Kidney (tissue), 13 donors: ENCODE measurements at regions not wholly inside any gene's neighbourhood (a gene's known extent, or its start where the extent isn't known, plus 50 kb on each side); places are given as distances from the start of the nearest gene placed in this dataset.

Source experiments
- DNase-seq, 5 donors: peaks; one replicate each; pipeline ENCODE4 v3.0.0-alpha.2; 2013 to 2020
- FAIRE-seq: peaks from 2 replicates; lab custom pipeline; 2012; peaks lifted over from hg19 to GRCh38; lab: Jason Lieb, UNC
- H3K27ac ChIP-seq, 2 donors: one replicate each; pipeline ENCODE4 v1.7.0; 2013; ENCODE audit warnings: low read depth in 2 of 2, low read length in 2 of 2, inconsistent platforms in 1 of 2
- H3K27me3 ChIP-seq: one replicate; pipeline ENCODE4 v1.7.1; 2013; ENCODE audit warnings: low read length, inconsistent platforms; ENCODE audit not compliant: control insufficient read depth, insufficient read depth
- H3K36me3 ChIP-seq, 3 donors: one replicate each; pipeline versions ENCODE4 v1.7.0 to v1.7.1; 2013; ENCODE audit warnings: low read length in 3 of 3, control low read depth in 1 of 3, inconsistent platforms in 1 of 3; ENCODE audit not compliant: insufficient read depth in 3 of 3, control insufficient read depth in 2 of 3
- H3K4me1 ChIP-seq, 3 donors: one replicate each; pipeline versions ENCODE4 v1.7.0 to v1.7.1; 2013; ENCODE audit warnings: low read length in 3 of 3, inconsistent platforms in 1 of 3, low read depth in 1 of 3; ENCODE audit not compliant: control insufficient read depth in 2 of 3, insufficient read depth in 2 of 3
- H3K4me3 ChIP-seq, 3 donors: one replicate each; pipeline versions ENCODE4 v1.7.0 to v1.8.1; 2013; ENCODE audit warnings: low read length in 3 of 3, control low read depth in 1 of 3, inconsistent platforms in 1 of 3
- H3K9ac ChIP-seq, 3 donors: one replicate each; pipeline versions ENCODE4 v1.7.0 to v1.7.1; 2013; ENCODE audit warnings: low read length in 3 of 3, control low read depth in 1 of 3, inconsistent platforms in 1 of 3
- H3K9me3 ChIP-seq, 3 donors: one replicate each; pipeline versions ENCODE4 v1.7.0 to v1.7.1; 2013; ENCODE audit warnings: low read length in 3 of 3, control low read depth in 1 of 3, inconsistent platforms in 1 of 3; ENCODE audit not compliant: control insufficient read depth in 2 of 3, insufficient read depth in 1 of 3
- CTCF ChIP-seq: IDR thresholded peaks from 3 replicates; pipeline ENCODE4 v1.5.1; 2012; ENCODE audit warnings: mild to moderate bottlenecking, moderate library complexity, borderline replicate concordance; ENCODE audit not compliant: insufficient read depth; ENCODE audit errors: extremely low read depth
- intact Hi-C: fragments of 100-400 bp; cut with DNase I; formaldehyde crosslinking; loops from one replicate; pipeline ENCODE4 v1.11.1; 2022
- donor health status: control.
- donor health status: control.
- donor health status: control.
- donor health status: control.
- donor health status: control.
- donor health status: DM: yes; HTN: yes; CAD: no.
- donor health status: Normal renal cell carcinoma (clear cell type).

GRCh38 chr10:128420623-128421022, 294.4 kb upstream of the MKI67 start:
- FAIRE-seq = no peak

GRCh38 chr10:128421371-128422160, 295.3 kb upstream of the MKI67 start:
- no peak overlapping the region for H3K27ac ChIP-seq
- H3K4me3 ChIP-seq = no peak overlapping the region
- H3K27me3 ChIP-seq = no peaks in the 10 kb centered on the region
- H3K9me3 ChIP-seq = no peaks in the 10 kb centered on the region
- DNase-seq = no peak
- H3K4me1 ChIP-seq = no peaks in the 10 kb centered on the region
- FAIRE-seq = no peak
- H3K36me3 ChIP-seq = no peaks in the 10 kb centered on the region
- no peak overlapping the region for H3K9ac ChIP-seq
- no peak for TF ChIP-seq CTCF
- intact Hi-C loops = no loop called here

More at GRCh38 chr10:128420623-128421022, 294.4 kb upstream of the MKI67 start:
- Histone ChIP-seq H3K9me3 (no peaks in the 10 kb centered on the region), H3K4me1 (no peaks in the 10 kb centered on the region), H3K27me3 (no peaks in the 10 kb centered on the region), H3K27ac (no peak overlapping the region), H3K36me3 (no peaks in the 10 kb centered on the region), H3K4me3 (no peak overlapping the region), H3K9ac (no peak overlapping the region)
- intact Hi-C loops = no loop called here
- no peak for TF ChIP-seq CTCF
- DNase-seq = no peak

- FAIRE-seq (no peak), DNase-seq (no peak)
- H3K4me3 ChIP-seq = no peak overlapping the region
- no peaks in the 10 kb centered on the region for H3K4me1 ChIP-seq
- no peak for TF ChIP-seq CTCF
- no peaks in the 10 kb centered on the region for H3K27me3 ChIP-seq
- intact Hi-C loops = no loop called here
- H3K36me3 ChIP-seq = no peaks in the 10 kb centered on the region
- no peak overlapping the region for H3K27ac ChIP-seq
- H3K9me3 ChIP-seq = no peaks in the 10 kb centered on the region
- no peak overlapping the region for H3K9ac ChIP-seq
Measured at GRCh38 chr10:128422190-128422589, 296.0 kb upstream of the MKI67 start.
